ENCODE measurements at regions not wholly inside any gene's neighbourhood (a gene's known extent, or its start where the extent isn't known, plus 50 kb on each side); places are given as distances from the start of the nearest gene placed in this dataset.

- Histone ChIP-seq H3K27ac (no peak overlapping the region), H3K9me3 (replicated peaks) (peaks cover 10% of the 10 kb centered on the region; the same call in 1 of the 2 replicates), H3K27me3 (no peaks in the 10 kb centered on the region; the same call in none of the 2 replicates), H3K4me1 (no peaks in the 10 kb centered on the region), H3K4me3 (no peak overlapping the region), H3K36me3 (no peaks in the 10 kb centered on the region)
- no peak for DNase-seq
Measured at GRCh38 chr2:191476901-191477300, 201.0 kb upstream of the NABP1 start.

GRCh38 chr2:191478799-191479679, 198.9 kb upstream of the NABP1 start:
- no peaks in the 10 kb centered on the region for H3K4me1 ChIP-seq
- no peaks in the 10 kb centered on the region for H3K36me3 ChIP-seq
- no peak overlapping the region for H3K27ac ChIP-seq
- no peaks in the 10 kb centered on the region; the same call in 1 of the 2 replicates for H3K27me3 ChIP-seq
- H3K4me3 ChIP-seq: no peak overlapping the region
- H3K9me3 ChIP-seq (replicated peaks): peaks cover 14% of the 10 kb centered on the region; the same call in 1 of the 2 replicates
- DNase-seq: no peak

GRCh38 chr2:191479680-191480023, 198.3 kb upstream of the NABP1 start:
- no peak for DNase-seq
- Histone ChIP-seq H3K4me1 (no peaks in the 10 kb centered on the region), H3K4me3 (no peak overlapping the region), H3K27ac (no peak overlapping the region), H3K36me3 (no peaks in the 10 kb centered on the region), H3K9me3 (replicated peaks) (peaks cover 14% of the 10 kb centered on the region; the same call in 1 of the 2 replicates), H3K27me3 (no peaks in the 10 kb centered on the region; the same call in 1 of the 2 replicates)

- no peak for DNase-seq
Measured at GRCh38 chr2:191481305-191482070, 196.4 kb upstream of the NABP1 start.

GRCh38 chr2:191483117-191483516, 194.8 kb upstream of the NABP1 start:
- H3K4me1 ChIP-seq: no peaks in the 10 kb centered on the region
- peaks cover 14% of the 10 kb centered on the region; the same call in 1 of the 2 replicates for H3K9me3 ChIP-seq (replicated peaks)
- H3K27ac ChIP-seq: no peak overlapping the region
- no peak for DNase-seq
- no peaks in the 10 kb centered on the region for H3K36me3 ChIP-seq
- no peak overlapping the region for H3K4me3 ChIP-seq
- no peaks in the 10 kb centered on the region; the same call in 1 of the 2 replicates for H3K27me3 ChIP-seq

More at GRCh38 chr2:191481305-191482070, 196.4 kb upstream of the NABP1 start:
- H3K4me3 ChIP-seq: no peak overlapping the region
- no peaks in the 10 kb centered on the region; the same call in 1 of the 2 replicates for H3K27me3 ChIP-seq
- no peaks in the 10 kb centered on the region for H3K4me1 ChIP-seq
- H3K27ac ChIP-seq: no peak overlapping the region
- no peaks in the 10 kb centered on the region for H3K36me3 ChIP-seq
- H3K9me3 ChIP-seq (replicated peaks): peaks cover 14% of the 10 kb centered on the region; the same call in 1 of the 2 replicates

GRCh38 chr2:191486584-191487320, 191.2 kb upstream of the NABP1 start:
- H3K4me1 ChIP-seq: no peaks in the 10 kb centered on the region
- H3K27ac ChIP-seq: no peak overlapping the region
- H3K4me3 ChIP-seq: no peak overlapping the region
- H3K9me3 ChIP-seq (replicated peaks): peaks cover 5% of the 10 kb centered on the region; the same call in 1 of the 2 replicates
- peak; percentile 40 to 62 for DNase-seq
- H3K27me3 ChIP-seq: no peaks in the 10 kb centered on the region; the same call in 1 of the 2 replicates
- no peaks in the 10 kb centered on the region for H3K36me3 ChIP-seq

GRCh38 chr2:191488135-191488534, 189.8 kb upstream of the NABP1 start:
- H3K9me3 ChIP-seq (replicated peaks): no peaks in the 10 kb centered on the region

GRCh38 chr2:191489177-191489576, 188.8 kb upstream of the NABP1 start:
- no peak for DNase-seq
- no peak overlapping the region for H3K27ac ChIP-seq
- H3K27me3 ChIP-seq: peaks cover 4% of the 10 kb centered on the region
- no peaks in the 10 kb centered on the region for H3K36me3 ChIP-seq
- no peaks in the 10 kb centered on the region for H3K4me1 ChIP-seq
- no peak overlapping the region for H3K4me3 ChIP-seq
- no peaks in the 10 kb centered on the region for H3K9me3 ChIP-seq (replicated peaks)

More at GRCh38 chr2:191488135-191488534, 189.8 kb upstream of the NABP1 start:
- Histone ChIP-seq H3K4me3 (no peak overlapping the region), H3K27ac (no peak overlapping the region), H3K4me1 (no peaks in the 10 kb centered on the region), H3K27me3 (peaks cover 4% of the 10 kb centered on the region), H3K36me3 (no peaks in the 10 kb centered on the region)
- no peak for DNase-seq

GRCh38 chr2:191496838-191497237, 181.1 kb upstream of the NABP1 start:
- DNase-seq: no peak
- Histone ChIP-seq H3K27me3 (peaks cover 11% of the 10 kb centered on the region), H3K36me3 (no peaks in the 10 kb centered on the region), H3K27ac (no peak overlapping the region), H3K4me1 (no peaks in the 10 kb centered on the region), H3K9me3 (replicated peaks) (no peaks in the 10 kb centered on the region), H3K4me3 (no peak overlapping the region)

GRCh38 chr2:191497822-191498221, 180.1 kb upstream of the NABP1 start:
- H3K4me3 ChIP-seq: no peak overlapping the region

GRCh38 chr2:191499050-191499449, 178.9 kb upstream of the NABP1 start:
- H3K27ac ChIP-seq: no peak overlapping the region
- peaks cover 7% of the 10 kb centered on the region; the same call in 1 of the 2 replicates for H3K27me3 ChIP-seq
- H3K36me3 ChIP-seq: no peaks in the 10 kb centered on the region
- DNase-seq: no peak
- H3K4me1 ChIP-seq: no peaks in the 10 kb centered on the region
- H3K9me3 ChIP-seq (replicated peaks): no peaks in the 10 kb centered on the region
- no peak overlapping the region for H3K4me3 ChIP-seq

More at GRCh38 chr2:191497822-191498221, 180.1 kb upstream of the NABP1 start:
- no peaks in the 10 kb centered on the region for H3K9me3 ChIP-seq (replicated peaks)
- H3K36me3 ChIP-seq: no peaks in the 10 kb centered on the region
- H3K4me1 ChIP-seq: no peaks in the 10 kb centered on the region
- H3K27me3 ChIP-seq: peaks cover 7% of the 10 kb centered on the region; the same call in 1 of the 2 replicates
- no peak overlapping the region for H3K27ac ChIP-seq
- no peak for DNase-seq

GRCh38 chr2:191499874-191500565, 177.9 kb upstream of the NABP1 start:
- Histone ChIP-seq H3K27ac (no peak overlapping the region), H3K4me1 (no peaks in the 10 kb centered on the region), H3K36me3 (no peaks in the 10 kb centered on the region), H3K9me3 (replicated peaks) (no peaks in the 10 kb centered on the region), H3K27me3 (peaks cover 7% of the 10 kb centered on the region; the same call in 1 of the 2 replicates), H3K4me3 (no peak overlapping the region)
- no peak for DNase-seq

- no peak for DNase-seq
- H3K4me3 ChIP-seq: no peak overlapping the region
- H3K27me3 ChIP-seq: peaks cover 7% of the 10 kb centered on the region; the same call in 1 of the 2 replicates
- no peaks in the 10 kb centered on the region for H3K9me3 ChIP-seq (replicated peaks)
- H3K36me3 ChIP-seq: no peaks in the 10 kb centered on the region
- H3K4me1 ChIP-seq: no peaks in the 10 kb centered on the region
- no peak overlapping the region for H3K27ac ChIP-seq
Measured at GRCh38 chr2:191500566-191500883, 177.4 kb upstream of the NABP1 start.
